SK-N-SH treated with all-trans-retinoic acid at 6 μM for 48 hours (cell line): ENCODE measurements at regions not wholly inside any gene's neighbourhood (a gene's known extent, or its start where the extent isn't known, plus 50 kb on each side); places are given as distances from the start of the nearest gene placed in this dataset.

Experiments
- ARNTL ChIP-seq: fragments of 450-650 bp; formaldehyde crosslinking; IDR thresholded peaks from 2 replicates; pipeline ENCODE4 v1.5.0; 2020; ENCODE audit warnings: low read depth, mild to moderate bottlenecking, moderate library complexity, borderline replicate concordance
- BACH2 ChIP-seq: fragments of 250-450 bp; sonication (Bioruptor Pico); IDR thresholded peaks from 2 replicates; pipeline ENCODE4 v1.9.0; 2021; ENCODE audit warnings: mild to moderate bottlenecking, borderline replicate concordance
- CSDC2 ChIP-seq: fragments of 250-450 bp; sonication (Bioruptor Pico); IDR thresholded peaks from 2 replicates; pipeline ENCODE4 v1.5.0; 2020; ENCODE audit warnings: mild to moderate bottlenecking, moderate library complexity
- CSRNP3 ChIP-seq: fragments of 250-450 bp; sonication (Bioruptor Pico); IDR thresholded peaks from 2 replicates; pipeline ENCODE4 v1.5.1; 2021; ENCODE audit warnings: mild to moderate bottlenecking, moderate library complexity
- ISL1 ChIP-seq: fragments of 250-450 bp; sonication (Bioruptor Pico); IDR thresholded peaks from 2 replicates; pipeline ENCODE4 v2.1.2; 2022; ENCODE audit warnings: mild to moderate bottlenecking, moderate library complexity
- PATZ1 ChIP-seq: fragments of 250-450 bp; sonication (Bioruptor Pico); IDR thresholded peaks from 2 replicates; pipeline ENCODE4 v1.8.0; 2020; ENCODE audit warnings: mild to moderate bottlenecking, moderate library complexity, borderline replicate concordance
- PPARA ChIP-seq: fragments of 250-450 bp; sonication (Bioruptor Pico); IDR thresholded peaks from 2 replicates; pipeline ENCODE4 v1.5.0; 2020; ENCODE audit warnings: mild to moderate bottlenecking, borderline replicate concordance
- ZFP3 ChIP-seq: fragments of 250-450 bp; sonication (Bioruptor Pico); IDR thresholded peaks from 2 replicates; pipeline ENCODE4 v1.5.0; 2020; ENCODE audit warnings: mild to moderate bottlenecking, moderate library complexity
- ZFP30 ChIP-seq: fragments of 450-650 bp; formaldehyde crosslinking; IDR thresholded peaks from 2 replicates; pipeline ENCODE4 v1.5.0; 2022; ENCODE audit warnings: mild to moderate bottlenecking, moderate library complexity
- ZNF565 ChIP-seq: fragments of 450-650 bp; formaldehyde crosslinking; conservative IDR thresholded peaks from 2 replicates; pipeline ENCODE4 v1.5.0; 2020; ENCODE audit warnings: low read depth, mild to moderate bottlenecking, moderate library complexity
- ZNF70 ChIP-seq: fragments of 450-650 bp; formaldehyde crosslinking; IDR thresholded peaks from 2 replicates; pipeline ENCODE4 v1.5.0; 2020; ENCODE audit warnings: mild to moderate bottlenecking, moderate library complexity

GRCh38 chr2:220366765-220367164 lies 739.3 kb downstream of the SLC4A3 start:
- TF ChIP-seq CSRNP3 (CRISPR knock-in tag) (no peak), ISL1 (CRISPR knock-in tag) (no peak), ZNF565 (CRISPR knock-in tag) (no peak), ZNF70 (CRISPR knock-in tag) (no peak), PPARA (CRISPR knock-in tag) (no peak), PATZ1 (CRISPR knock-in tag) (no peak), CSDC2 (CRISPR knock-in tag) (no peak), BACH2 (CRISPR knock-in tag) (no peak), ZFP3 (no peak), ARNTL (CRISPR knock-in tag) (no peak), ZFP30 (no peak)
